ENCODE measurements at regions not wholly inside any gene's neighbourhood (a gene's known extent, or its start where the extent isn't known, plus 50 kb on each side); places are given as distances from the start of the nearest gene placed in this dataset.
A peak's percentile ranks its signal among the peaks of the same experiment; 100 is the strongest.

DNA sequence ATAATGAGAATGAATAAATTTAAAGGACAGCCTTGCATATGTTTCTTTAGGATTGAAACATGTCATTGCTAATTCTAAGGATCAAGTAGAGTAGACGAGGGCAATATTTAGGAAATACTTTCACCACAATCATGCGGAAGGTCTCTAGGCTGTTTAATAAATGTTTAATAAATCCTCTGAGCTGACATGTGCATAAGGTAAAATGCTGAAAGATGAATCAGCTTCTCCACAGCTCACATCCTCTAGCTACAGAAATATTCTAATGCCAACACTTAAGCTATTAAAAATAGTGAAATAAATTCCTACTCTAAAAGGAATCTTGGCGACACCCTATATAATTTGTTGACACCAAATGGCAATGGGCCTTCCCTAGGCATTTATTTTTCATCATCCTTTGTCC, 407.3 kb downstream of the TBL1XR1 start:
- H3K4me3 ChIP-seq (ENCODE audit: low read depth, low read length), result no peak overlapping the region
- no peaks in the 10 kb centered on the region for H3K36me3 ChIP-seq (ENCODE audit: control insufficient read depth, insufficient read depth, low read length)
- DNase-seq (ENCODE audit: low read depth) (peak; percentile 29), FAIRE-seq (no peak)
- TF ChIP-seq, protein P1, sequence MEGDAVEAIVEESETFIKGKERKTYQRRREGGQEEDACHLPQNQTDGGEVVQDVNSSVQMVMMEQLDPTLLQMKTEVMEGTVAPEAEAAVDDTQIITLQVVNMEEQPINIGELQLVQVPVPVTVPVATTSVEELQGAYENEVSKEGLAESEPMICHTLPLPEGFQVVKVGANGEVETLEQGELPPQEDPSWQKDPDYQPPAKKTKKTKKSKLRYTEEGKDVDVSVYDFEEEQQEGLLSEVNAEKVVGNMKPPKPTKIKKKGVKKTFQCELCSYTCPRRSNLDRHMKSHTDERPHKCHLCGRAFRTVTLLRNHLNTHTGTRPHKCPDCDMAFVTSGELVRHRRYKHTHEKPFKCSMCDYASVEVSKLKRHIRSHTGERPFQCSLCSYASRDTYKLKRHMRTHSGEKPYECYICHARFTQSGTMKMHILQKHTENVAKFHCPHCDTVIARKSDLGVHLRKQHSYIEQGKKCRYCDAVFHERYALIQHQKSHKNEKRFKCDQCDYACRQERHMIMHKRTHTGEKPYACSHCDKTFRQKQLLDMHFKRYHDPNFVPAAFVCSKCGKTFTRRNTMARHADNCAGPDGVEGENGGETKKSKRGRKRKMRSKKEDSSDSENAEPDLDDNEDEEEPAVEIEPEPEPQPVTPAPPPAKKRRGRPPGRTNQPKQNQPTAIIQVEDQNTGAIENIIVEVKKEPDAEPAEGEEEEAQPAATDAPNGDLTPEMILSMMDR (IDR thresholded peaks at IDR 0.05; ENCODE audit: insufficient read depth, low read length, severe bottlenecking), result no peak
- peaks cover 2% of the 10 kb centered on the region for H3K27me3 ChIP-seq (ENCODE audit: control insufficient read depth, insufficient read depth, low read length)

DNA sequence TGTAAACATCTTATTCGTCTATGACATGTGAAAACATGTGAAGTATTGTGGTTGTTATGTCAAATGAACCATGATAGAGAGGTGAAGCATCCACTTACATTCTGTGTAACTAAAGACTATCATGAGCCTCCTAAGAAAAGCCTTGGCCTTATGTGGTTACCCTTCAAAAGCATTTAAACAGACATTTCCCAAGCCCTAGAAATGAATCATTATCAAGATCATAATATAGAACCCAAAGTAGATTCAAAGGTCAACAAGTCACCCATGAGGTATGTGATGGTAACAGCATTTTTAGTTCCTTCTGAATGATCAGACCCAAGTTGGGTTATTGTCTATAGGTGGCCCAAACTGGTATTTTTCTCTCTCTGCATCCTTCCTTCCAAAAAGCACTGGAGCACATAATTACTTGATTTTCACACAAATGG, 408.0 kb downstream of the TBL1XR1 start:
- FAIRE-seq (peak; percentile 32), DNase-seq (ENCODE audit: low read depth) (peak; percentile 100)
- TF ChIP-seq, protein P1 (IDR thresholded peaks at IDR 0.05; ENCODE audit: insufficient read depth, low read length, severe bottlenecking), result no peak
- Histone ChIP-seq H3K27me3 (ENCODE audit: control insufficient read depth, insufficient read depth, low read length) (peaks cover 2% of the 10 kb centered on the region), H3K36me3 (ENCODE audit: control insufficient read depth, insufficient read depth, low read length) (no peaks in the 10 kb centered on the region), H3K4me3 (ENCODE audit: low read depth, low read length) (no peak overlapping the region)

DNA sequence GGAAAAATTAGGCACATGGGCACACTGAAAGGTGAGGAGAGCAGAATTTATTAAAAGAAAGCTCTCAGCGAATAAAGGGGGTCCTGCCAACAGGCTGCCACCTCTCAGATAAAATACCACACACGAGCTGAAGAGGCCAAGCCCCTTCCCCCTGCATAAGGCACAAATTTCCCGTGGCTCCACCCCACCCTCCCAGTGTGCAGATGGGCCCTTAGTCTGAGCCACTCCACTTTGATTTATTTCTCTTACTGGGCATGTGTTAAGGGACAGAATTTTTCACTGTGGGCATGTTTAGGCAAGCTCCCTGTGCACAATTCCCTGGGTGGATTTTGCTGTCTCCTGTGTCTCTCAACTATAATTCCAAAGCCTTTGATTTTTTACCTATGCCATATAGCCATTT, 409.8 kb downstream of the TBL1XR1 start:
- no peak for FAIRE-seq
- DNase-seq (ENCODE audit: low read depth), result peak; percentile 27
- Histone ChIP-seq H3K4me3 (ENCODE audit: low read depth, low read length) (no peak overlapping the region), H3K27me3 (ENCODE audit: control insufficient read depth, insufficient read depth, low read length) (no peaks in the 10 kb centered on the region), H3K36me3 (ENCODE audit: control insufficient read depth, insufficient read depth, low read length) (no peaks in the 10 kb centered on the region)
- TF ChIP-seq, protein P1 (IDR thresholded peaks at IDR 0.05; ENCODE audit: insufficient read depth, low read length, severe bottlenecking), result no peak

DNA sequence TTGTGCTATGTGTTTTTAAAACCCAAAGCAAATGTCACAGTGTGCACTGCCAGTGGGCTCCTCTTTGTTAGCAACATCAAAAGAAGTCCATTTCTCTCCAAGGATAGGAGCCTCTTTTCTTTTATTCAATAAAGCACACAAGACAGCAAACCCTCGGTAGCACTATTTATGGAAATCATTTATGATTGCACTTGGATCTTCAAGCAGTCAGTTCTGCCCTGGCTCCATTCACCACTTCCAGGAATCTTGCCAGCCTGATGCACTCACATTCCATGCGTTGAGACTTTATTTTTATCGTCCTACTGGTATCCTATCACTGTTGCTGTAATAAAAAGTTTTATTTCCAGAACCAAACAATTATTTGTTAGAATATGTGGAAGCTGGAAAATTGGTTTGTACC, 412.1 kb downstream of the TBL1XR1 start:
- Histone ChIP-seq H3K27me3 (ENCODE audit: control insufficient read depth, insufficient read depth, low read length) (no peaks in the 10 kb centered on the region), H3K4me3 (ENCODE audit: low read depth, low read length) (no peak overlapping the region), H3K36me3 (ENCODE audit: control insufficient read depth, insufficient read depth, low read length) (no peaks in the 10 kb centered on the region)
- TF ChIP-seq, protein P1 (IDR thresholded peaks at IDR 0.05; ENCODE audit: insufficient read depth, low read length, severe bottlenecking), result no peak
- FAIRE-seq (no peak), DNase-seq (ENCODE audit: low read depth) (no peak)

DNA sequence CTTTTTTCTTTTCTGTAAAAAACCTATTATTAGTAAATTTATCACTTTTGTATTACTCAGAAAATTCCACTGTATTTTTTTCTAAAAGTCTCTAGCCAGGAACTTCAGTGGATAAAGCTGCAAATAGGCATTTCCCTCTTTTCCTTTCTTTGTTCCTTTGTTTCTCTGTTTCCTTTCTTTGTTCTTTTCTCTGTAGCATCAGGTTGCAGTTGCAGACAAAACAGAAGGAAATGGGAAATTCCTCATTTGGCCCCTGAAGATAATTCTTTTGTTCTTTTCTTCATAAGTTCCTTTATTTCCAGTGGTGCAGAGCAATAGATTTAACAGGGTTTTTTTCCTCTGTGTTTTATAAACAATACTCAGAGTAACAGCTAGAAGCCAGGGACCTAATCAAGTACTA, 416.5 kb downstream of the TBL1XR1 start:
- no peak for DNase-seq (ENCODE audit: low read depth)
- TF ChIP-seq, protein P1 (IDR thresholded peaks at IDR 0.05; ENCODE audit: insufficient read depth, low read length, severe bottlenecking), result no peak
- no peak for FAIRE-seq
- Histone ChIP-seq H3K36me3 (ENCODE audit: control insufficient read depth, insufficient read depth, low read length) (no peaks in the 10 kb centered on the region), H3K27me3 (ENCODE audit: control insufficient read depth, insufficient read depth, low read length) (no peaks in the 10 kb centered on the region), H3K4me3 (ENCODE audit: low read depth, low read length) (no peak overlapping the region)

DNA sequence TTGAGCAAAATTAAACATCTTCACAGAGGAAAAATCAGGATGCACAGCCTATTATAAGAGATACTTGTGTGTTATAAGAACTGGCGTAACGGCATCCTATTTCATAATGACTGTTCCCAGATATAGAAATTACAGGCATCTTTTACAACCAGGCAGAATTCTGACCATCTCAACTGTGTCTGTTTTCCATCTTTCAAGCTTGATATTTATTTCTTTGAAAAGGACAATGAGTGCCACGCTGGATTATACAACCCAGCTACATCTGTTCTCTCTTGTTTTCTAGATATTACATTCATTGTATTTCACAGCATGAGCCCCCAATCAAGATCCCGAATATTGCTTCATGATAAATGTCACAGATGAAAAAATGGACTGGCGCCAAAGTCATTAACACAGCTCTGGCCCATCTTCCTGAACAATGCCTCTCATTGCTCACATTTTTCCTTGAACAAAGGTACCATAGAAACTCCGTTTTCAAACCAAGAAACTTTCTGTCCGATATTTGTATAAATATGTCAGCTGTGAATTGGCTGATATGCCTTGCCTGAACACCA, 420.6 kb downstream of the TBL1XR1 start:
- Histone ChIP-seq H3K27me3 (ENCODE audit: control insufficient read depth, insufficient read depth, low read length) (no peaks in the 10 kb centered on the region), H3K4me3 (ENCODE audit: low read depth, low read length) (no peak overlapping the region), H3K36me3 (ENCODE audit: control insufficient read depth, insufficient read depth, low read length) (no peaks in the 10 kb centered on the region)
- DNase-seq (ENCODE audit: low read depth) (no peak), FAIRE-seq (no peak)
- TF ChIP-seq, protein P1 (IDR thresholded peaks at IDR 0.05; ENCODE audit: insufficient read depth, low read length, severe bottlenecking), result no peak

Measured in bronchial epithelial cell (primary cell).